ENCODE measurements at regions not wholly inside any gene's neighbourhood (a gene's known extent, or its start where the extent isn't known, plus 50 kb on each side); places are given as distances from the start of the nearest gene placed in this dataset.
"Not testable (repeated sequence)": the region's sequence is repeated elsewhere in the genome, so short reads cannot be mapped to it uniquely, and the experiment has no call there.

DNA sequence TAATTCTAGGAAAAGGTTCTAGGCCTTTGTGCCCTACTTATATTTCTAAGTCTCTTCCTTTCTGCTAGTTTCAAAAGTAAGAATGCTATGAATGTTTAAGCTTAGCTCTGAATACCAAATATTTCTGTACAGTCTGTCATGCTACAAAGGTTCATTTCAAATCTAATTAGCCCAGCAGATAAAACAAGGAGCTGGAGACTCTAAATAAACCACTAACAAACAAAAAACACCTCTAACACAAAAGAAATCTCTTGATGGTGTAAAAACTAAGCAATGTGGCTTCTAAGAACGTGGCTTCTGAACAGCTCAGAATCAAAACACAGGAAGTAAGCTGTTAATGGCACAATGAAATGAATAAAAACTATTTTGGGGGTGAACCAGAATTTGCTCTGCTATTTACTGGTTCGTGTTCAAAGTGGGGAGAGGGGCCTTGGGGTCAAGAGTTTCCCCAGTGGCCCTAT lies 198.3 kb downstream of the BCAS1 start:
- no peak for DNase-seq

DNA sequence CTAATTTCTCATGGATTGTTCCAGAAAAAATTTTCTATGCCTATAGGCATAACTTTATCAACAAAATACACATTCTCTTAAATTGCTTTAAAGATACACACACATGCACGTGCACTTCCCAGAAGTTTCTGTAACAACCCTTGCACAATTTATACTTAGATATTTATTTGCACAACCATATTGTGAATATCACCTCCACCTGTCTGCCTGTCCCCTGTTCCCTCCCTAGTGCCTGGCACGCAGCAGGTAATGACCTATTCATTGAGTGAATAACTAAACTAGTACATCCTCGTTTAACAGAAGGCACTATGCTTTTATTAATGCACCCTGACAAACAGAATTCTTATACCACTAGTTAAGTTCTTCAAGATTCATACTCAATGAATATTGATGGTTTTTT lies 198.9 kb downstream of the BCAS1 start:
- DNase-seq = no peak

DNA sequence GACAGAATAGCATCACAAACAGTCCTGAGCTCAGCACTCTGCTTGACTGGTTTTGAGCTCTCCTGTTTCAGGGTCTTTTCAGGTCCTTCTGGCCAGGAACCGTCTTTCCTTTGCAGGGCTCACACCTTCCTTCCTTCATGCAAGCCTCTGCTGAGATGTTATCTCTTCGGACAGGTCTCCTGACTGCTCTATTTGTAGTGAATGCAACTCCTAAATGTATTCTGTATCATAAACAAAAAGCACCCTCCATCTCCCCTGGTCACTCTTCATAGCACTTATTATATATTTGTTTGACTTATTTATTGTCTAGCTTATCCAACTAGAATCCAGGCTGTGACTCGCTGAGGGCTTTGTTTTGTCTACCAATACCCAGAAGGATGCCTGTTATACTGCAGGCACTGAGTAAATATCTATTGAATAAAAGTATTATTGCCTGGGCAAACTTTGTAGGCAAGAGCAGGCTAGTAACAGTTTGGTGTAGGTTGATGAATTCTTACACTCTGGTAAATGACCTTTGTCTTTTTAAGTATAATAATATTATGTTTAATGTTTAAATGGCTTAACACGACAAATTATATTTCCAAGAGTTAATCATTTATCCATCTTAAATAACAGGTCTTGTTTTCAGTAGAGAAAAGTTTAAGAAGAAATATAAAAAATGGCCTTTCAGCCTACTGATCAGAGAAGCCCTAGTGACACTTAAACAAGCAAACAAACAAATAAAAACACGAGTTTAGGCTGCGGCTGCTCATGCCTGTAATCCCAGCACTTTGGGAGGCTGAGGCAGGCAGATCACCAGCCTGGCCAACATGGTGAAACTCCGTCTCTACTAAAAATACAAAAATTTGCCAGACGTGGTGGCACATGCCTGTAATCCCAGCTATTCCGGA lies 199.7 kb downstream of the BCAS1 start:
- DNase-seq = no peak

GRCh38 chr20:53869466-53870258 lies 200.7 kb downstream of the BCAS1 start:
- peak; percentile 42 for DNase-seq

DNA sequence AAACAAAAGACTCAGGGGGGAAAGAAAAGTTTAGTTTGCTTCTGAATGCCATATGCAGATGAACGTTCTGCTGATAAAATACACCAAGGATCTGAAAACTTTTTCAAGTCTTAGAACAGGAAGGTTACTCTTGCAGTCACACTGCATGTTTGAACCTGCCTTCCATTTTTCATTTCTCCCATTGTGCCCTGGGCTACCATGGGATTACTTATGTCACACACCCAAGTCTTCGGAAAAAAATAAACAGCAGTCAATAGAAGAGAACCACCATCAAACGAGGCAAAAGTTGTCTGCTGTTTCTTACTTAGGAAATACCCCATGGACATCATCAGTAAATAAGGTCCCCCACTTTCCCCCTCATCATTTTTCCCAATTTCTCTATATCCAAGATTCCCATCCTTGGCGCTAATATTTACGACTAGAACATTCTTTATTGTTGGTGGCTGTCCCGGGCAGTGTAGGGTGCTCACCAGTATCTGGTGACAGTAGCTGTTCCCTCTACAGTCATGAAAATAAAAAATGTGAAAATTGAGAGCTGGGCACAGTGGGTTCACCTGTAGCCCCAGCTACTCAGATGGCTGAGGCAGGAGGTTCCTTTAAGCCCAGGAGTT lies 202.5 kb downstream of the BCAS1 start:
- no peak for DNase-seq

DNA sequence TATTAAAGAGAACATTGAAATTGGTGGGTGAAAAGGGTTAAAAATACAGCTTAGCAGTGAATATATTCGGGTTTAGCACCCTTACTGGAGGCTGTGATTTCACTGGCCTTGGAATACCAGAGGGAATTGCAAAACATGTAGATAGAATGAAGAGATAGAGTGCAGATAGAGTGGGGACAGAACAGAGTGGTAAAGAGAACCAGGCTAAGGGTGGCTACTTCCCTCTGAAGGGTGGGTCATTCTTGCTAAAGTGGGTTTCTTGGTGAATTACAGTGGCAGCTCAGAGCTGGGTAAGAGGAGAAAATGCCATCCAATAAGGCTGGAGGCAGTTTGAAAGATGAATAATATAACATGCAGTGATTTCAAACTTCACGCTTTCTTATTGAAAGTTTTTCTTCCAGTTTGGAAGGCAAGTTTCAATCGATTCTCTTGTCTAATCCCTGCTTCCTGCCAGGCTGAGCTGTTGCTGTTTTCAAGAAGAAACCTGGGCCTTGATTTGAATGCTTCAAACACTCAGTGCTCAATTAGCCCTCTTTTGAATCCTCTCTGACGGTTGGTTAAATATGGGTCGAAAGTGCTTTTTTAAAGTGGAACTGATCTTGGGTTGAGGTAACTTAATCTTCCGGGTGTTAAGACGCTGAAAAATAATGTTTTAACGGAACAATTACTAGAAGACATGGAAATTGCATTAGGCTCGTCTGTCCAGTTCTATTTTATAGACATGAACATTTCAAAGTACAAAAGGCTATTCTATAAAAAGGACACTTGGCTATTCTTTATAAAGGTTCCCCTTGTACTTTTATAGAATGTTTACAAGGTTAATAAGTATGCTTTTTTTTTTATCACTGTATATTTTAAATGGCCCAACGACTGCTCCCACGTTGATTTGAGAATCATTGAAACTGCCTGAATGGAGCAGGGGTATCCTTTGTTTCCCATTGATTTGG lies 203.3 kb downstream of the BCAS1 start:
- DNase-seq = no peak

- no peak for DNase-seq
Measured at GRCh38 chr20:53865901-53866793, 204.2 kb downstream of the BCAS1 start.

DNA sequence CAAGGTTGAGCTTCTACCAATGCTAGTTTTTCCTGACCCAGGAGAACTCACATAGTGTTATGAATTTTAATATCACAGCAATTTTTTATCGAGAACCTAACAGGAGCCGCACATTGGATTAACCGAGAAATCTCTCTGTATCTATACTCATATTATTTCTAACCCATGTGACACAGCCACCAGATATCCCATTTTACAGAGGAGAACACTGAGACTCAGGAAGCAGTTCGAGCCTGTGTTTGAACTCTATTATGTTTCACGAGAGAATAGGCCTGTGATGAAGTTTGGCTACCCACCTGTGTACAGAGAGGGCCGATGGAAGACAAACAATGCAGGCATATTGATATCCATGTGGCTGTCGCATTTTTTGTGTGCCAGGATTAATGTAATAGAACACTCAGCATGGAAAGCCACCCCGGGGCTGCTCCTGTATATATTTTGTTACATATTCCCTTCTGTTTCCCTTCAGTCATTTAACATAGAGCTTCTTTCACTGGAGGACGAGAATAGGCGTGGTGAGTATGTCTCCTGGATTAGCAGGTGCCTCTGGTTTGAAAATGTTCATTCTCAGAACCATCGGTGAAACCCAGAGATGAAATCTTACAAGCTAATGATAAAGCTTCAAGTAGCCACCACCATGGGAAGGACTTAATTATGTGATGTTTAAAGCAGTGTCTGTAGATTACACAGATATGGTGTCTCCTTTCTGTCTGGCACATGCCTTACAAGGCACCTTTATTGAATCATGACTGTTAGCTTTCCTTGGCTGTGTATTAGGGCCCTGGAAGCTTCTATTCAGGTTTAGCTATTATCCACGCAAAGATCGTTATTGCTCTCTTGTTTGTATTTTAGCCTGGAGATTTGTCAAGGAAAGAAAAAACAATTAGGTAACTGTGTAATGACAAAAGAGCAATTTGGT lies 205.4 kb downstream of the BCAS1 start:
- DNase-seq = not testable (repeated sequence)

GRCh38 chr20:53863923-53864641 lies 206.3 kb downstream of the BCAS1 start:
- DNase-seq = not testable (repeated sequence)

DNA sequence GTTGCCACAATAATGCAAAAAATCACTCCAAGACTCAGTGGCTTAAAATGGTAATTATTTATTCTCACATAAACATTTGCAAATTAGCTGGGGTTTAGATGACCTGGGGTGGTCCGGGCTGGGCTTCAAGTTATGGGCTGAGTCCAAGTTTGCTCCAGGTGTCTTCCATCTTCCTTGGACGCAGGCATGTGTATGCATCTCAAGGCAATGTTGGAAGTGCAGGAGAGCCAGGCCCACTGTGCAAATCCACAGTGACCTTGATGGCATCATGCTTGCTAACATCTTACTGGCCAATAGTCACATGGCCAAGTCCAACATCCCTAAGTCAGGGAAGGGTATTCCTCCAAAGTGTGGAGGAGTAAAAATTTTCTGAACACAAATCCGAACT lies 206.9 kb downstream of the BCAS1 start:
- not testable (repeated sequence) for DNase-seq

DNA sequence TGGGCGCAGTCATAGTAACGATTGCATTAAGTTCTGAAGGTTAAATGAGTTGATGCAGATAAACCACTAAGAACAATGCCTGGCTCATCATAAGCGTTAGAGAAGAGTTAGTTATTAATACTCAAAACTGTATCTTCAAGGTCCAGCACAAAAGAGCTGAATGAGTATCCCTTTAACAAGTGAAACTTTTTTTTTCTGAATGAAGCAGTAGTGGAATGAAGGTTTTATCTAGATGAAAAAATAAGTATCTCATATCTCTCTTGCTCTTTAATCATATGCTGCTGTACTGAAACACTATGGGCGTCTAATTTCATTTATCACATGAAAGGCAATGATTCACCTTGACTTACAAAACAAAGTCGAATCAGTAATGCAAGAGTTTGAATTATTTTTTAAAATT lies 207.4 kb downstream of the BCAS1 start:
- not testable (repeated sequence) for DNase-seq

DNA sequence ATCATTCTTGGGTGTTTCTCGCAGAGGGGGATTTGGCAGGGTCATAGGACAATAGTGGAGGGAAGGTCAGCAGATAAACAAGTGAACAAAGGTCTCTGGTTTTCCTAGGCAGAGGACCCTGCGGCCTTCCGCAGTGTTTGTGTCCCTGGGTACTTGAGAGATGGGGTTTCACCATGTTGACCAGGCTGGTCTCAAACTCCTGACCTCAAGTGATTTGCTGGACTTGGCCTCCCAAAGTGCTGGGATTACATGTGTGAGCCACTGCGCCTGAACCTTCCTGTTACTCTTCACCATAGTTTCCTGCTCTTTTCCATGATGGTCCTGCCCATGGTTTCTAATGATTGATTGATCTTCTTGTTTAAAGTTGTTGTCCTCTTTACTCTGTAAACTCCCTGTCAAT lies 207.9 kb downstream of the BCAS1 start:
- not testable (repeated sequence) for DNase-seq

- DNase-seq = not testable (repeated sequence)
Measured at GRCh38 chr20:53862136-53862397, 208.3 kb downstream of the BCAS1 start.

DNA sequence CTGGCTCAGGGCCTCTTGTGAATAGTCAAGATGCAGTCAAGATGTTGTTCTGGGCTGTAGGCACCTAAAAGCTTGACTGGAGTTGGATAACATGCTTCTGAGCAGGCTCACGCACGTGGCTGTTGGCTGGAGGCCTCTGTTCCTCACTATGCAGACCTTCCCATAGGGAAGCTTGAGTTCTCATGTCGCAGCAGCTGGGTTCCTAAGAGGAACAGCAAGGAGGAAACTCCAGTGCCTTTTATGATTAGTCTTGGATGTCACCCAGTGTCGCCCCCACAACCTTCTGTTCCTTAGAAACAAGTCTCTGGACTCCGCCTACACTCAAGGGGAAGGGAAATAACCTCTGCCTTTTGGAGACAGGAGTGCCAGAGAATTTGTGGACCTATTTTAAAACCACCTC lies 210.7 kb downstream of the BCAS1 start:
- no peak for DNase-seq

DNA sequence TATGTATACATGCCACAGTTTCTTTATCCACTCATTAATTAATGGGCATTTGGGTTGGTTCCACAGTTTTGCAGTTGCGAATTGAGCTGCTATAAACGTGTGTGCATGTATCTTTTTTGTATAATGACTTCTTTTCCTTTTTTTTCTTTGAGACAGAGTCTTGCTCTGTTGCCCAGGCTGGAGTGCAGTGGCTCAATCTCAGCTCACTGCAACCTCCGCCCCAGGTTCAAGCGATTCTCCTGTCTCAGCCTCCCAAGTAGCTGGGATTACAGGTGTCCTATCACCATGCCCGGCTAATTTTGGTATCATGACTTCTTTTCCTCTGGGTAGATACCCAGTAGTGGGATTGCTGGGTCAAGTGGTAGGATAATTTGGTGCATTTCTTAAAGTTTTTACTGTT lies 211.4 kb downstream of the BCAS1 start:
- not testable (repeated sequence) for DNase-seq

GRCh38 chr20:53858516-53858915 lies 211.9 kb downstream of the BCAS1 start:
- DNase-seq = not testable (repeated sequence)

DNA sequence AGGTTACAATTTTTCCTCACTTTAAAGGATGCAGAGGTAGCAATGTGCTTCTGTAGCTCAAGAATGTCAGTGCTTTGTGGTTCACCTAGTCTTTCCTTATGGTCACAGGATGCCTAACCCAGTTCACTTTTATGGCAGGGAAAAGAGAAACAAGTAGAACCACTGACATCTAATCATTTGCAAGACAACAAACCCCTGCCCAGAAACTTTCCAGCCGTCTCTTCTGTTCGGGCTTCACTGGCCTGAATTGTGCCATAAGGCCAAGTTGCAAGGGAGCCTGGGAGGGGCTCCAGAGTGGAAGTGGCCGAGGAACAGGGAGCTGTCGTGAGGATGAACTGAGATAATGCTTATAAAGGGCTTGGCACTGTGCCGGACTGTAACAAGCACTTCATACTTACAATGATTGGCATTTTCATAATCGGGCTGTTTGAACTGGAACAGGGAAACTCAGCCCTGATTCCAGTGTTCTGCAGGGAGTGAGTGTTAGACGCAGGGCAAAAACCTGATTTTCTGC lies 212.6 kb downstream of the BCAS1 start:
- DNase-seq = no peak

DNA sequence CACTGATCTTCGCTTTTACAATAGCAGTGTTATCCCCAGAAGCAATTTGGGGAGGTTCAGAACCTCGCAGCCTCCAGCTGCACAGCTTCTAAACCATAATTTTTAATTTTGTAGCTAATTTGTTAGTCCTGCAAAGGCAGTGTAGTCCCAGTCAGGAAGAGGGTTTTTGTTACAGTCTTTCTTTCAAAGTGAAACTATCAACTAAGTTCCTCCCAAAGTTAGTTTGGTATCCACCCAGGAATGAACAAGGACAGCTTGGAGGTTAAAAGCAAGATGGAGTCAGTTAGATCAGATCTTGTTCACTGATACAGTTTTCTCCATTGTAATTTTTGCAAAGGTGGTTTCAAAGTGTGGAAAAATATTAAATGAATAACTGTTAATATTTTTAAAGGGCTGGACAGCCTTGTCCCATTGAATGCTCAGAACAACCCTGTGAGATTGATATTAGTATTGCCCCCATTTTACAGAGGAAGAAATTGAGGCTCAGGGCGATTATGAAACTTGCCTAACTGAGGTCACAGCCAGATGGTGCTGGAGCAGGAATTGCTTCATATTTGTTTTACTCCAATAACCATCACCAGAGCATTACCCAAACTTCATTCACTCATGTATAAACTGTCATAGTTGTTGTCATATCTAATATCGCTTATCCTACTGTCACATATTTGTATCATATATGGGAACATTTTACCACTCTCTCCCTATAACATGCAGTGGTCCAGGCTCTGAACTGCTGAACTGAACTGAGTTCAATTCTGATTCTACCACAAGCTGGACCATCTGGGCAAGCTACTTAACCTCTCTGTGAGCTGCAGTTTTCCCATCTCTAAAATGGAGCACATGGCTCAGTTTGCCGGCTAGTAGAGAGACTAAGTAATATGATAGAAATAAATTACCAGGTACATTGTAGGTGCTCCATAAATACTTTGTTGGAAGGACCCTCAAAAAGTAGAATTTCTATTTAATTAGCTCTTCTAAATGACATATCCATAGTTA lies 213.8 kb downstream of the BCAS1 start:
- DNase-seq = no peak
